ENCODE measurements at regions not wholly inside any gene's neighbourhood (a gene's known extent, or its start where the extent isn't known, plus 50 kb on each side); places are given as distances from the start of the nearest gene placed in this dataset.

DNA sequence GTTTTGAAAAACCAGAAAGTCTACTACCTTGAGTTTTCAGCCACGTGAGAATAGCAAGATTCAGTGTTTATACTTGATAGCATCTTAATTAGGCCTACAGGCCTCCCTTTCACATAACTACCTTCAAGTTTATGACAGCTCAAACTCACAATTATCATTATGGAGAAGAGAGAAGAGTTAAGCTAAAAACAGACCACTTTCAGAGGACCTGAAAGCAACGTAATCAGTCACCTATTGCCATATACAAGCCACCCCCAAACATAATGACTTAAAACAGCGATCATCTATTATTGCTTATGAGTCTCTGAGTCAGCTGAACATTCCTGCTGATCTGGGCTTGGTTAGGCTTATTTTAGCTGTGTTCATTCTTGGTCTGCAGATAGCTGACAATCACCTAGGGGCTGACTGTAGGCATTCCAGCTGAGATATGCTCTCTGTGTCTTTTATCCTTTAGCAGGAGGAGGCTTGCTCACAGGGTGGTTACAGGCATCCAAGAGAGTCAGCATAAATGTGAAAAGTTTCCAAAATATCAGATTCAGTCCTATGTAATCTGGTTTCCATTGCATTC, 130.9 kb downstream of the COX7C start:
- ATAC-seq (no peak), DNase-seq (no peak)
- CTCF ChIA-PET, result interaction anchor here (0.6 kb wide), 1 partner anchor 1935 kb away, joined by 3 read pairs; no protein-coding TSS in a partner anchor
- Mint-ChIP-seq H3K4me3 (no peak overlapping the region), H3K27me3 (no peaks in the 10 kb centered on the region), H3K9me3 (ENCODE audit: low read depth) (no peaks in the 10 kb centered on the region), H3K4me1 (no peaks in the 10 kb centered on the region), H3K36me3 (no peaks in the 10 kb centered on the region), H3K27ac (no peak overlapping the region)

DNA sequence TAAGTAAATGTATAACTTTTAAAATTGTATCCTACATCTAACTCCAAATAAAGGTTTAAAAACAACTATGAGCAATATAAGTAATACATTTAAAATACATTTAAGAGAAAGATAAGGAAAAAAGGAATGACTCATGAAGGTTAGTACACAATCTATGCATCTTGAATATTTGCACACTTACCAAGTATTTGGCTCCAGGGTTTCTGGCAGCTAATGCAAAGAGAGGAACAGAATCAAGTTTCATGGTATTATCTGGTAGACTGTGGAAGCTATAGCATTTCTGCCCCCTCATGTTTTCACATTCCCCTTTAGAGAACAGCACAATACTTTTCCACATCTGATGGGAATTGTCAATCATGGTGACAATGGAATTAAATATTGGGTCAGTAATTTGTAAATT, 132.1 kb downstream of the COX7C start:
- DNase-seq (no peak), ATAC-seq (no peak)
- Mint-ChIP-seq H3K9me3 (ENCODE audit: low read depth) (no peaks in the 10 kb centered on the region), H3K4me3 (no peak overlapping the region), H3K27ac (no peak overlapping the region), H3K36me3 (no peaks in the 10 kb centered on the region), H3K4me1 (no peaks in the 10 kb centered on the region), H3K27me3 (no peaks in the 10 kb centered on the region)
- CTCF ChIA-PET, result no interaction called here

DNA sequence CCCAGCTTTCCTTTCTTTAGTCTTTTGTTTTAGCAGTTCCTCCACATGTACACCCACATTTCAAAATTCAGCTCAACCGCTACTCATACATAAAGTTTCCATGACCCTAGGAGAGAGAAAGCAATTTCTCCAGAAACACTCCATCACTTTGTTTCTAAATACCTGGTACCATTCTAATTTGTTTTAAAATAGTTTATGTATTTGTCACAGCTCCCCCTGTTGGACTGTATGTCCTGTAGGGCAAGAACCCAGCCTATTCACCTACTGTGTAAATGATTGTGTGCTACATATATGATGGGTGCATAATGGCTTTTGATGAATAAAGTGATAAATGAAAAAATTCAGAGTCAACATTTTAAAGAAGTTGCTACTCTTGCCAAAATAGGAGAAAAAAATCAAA, 139.1 kb downstream of the COX7C start:
- ATAC-seq (no peak), DNase-seq (no peak)
- H3K36me3 Mint-ChIP-seq, result no peaks in the 10 kb centered on the region
- H3K27me3 Mint-ChIP-seq, result no peaks in the 10 kb centered on the region
- no peak overlapping the region for H3K4me3 Mint-ChIP-seq
- CTCF ChIA-PET, result no interaction called here
- no peaks in the 10 kb centered on the region for H3K4me1 Mint-ChIP-seq
- H3K9me3 Mint-ChIP-seq (ENCODE audit: low read depth), result no peaks in the 10 kb centered on the region
- H3K27ac Mint-ChIP-seq, result no peak overlapping the region

DNA sequence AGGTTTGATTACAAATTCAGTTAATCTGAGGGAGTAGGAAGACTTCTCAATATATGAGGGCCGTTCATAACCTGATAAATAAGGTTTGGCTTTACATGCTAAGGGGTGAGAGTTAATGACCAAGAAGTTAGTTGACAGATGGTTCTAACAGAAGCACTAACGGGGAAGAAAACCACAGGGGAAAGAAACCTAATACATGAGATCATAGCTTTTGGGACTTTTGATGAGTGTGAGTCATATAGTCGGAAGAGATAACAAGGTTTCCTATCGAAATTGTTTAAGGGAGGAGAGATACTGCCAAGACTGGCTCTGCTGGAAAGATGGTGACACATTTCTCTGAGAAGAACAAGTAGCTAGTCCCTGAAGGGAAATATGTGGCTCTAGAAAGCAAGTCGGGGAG, 140.1 kb downstream of the COX7C start:
- Mint-ChIP-seq H3K27me3 (no peaks in the 10 kb centered on the region), H3K4me1 (no peaks in the 10 kb centered on the region), H3K9me3 (ENCODE audit: low read depth) (no peaks in the 10 kb centered on the region), H3K4me3 (no peak overlapping the region), H3K27ac (no peak overlapping the region), H3K36me3 (no peaks in the 10 kb centered on the region)
- DNase-seq, result no peak
- CTCF ChIA-PET, result no interaction called here
- ATAC-seq, result no peak

DNA sequence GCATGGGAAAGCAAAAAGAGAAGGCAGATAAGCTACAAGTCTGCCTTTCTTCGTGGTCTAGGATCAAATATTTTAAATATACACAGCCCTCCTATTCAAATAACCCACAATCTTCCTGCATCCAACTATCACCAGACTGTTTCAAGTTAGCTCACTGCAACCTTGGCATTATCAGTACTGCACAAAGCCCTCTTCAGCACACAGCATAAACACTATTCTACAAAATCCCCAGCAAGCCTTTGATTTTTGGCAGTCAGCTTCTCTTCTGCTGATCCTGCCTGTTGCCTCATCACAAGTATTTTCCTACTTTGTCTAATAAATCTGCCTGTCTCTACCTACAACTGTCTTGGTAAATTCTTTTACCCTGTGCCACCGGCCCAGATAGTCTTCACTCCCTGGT, 142.9 kb downstream of the COX7C start:
- CTCF ChIA-PET, result no interaction called here
- H3K36me3 Mint-ChIP-seq, result no peaks in the 10 kb centered on the region
- ATAC-seq (no peak), DNase-seq (no peak)
- H3K4me3 Mint-ChIP-seq, result no peak overlapping the region
- H3K27ac Mint-ChIP-seq, result no peak overlapping the region
- no peaks in the 10 kb centered on the region for H3K9me3 Mint-ChIP-seq (ENCODE audit: low read depth)
- no peaks in the 10 kb centered on the region for H3K4me1 Mint-ChIP-seq
- no peaks in the 10 kb centered on the region for H3K27me3 Mint-ChIP-seq

DNA sequence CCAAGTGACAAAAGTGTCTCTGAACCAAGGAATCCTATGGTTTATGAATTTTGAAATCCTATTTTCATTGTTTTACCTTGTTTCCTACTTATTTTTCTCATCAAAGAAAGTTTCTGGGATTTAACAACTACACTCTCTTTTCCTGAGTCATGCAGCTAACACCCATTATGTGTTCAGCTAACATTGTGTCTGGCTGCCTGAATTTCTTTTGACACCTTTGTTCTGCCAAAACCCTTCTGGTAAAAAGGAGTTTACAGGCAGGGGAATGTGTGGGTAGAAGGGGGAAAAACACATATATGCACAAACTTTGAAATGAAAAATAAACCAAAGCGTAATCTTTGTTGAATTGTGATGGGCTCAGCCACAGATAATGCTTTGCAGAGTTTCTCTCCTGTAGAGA, 146.2 kb downstream of the COX7C start:
- Mint-ChIP-seq H3K27ac (no peak overlapping the region), H3K4me3 (no peak overlapping the region), H3K36me3 (no peaks in the 10 kb centered on the region), H3K27me3 (no peaks in the 10 kb centered on the region), H3K9me3 (ENCODE audit: low read depth) (no peaks in the 10 kb centered on the region), H3K4me1 (no peaks in the 10 kb centered on the region)
- CTCF ChIA-PET, result no interaction called here
- no peak for ATAC-seq
- DNase-seq, result no peak

DNA sequence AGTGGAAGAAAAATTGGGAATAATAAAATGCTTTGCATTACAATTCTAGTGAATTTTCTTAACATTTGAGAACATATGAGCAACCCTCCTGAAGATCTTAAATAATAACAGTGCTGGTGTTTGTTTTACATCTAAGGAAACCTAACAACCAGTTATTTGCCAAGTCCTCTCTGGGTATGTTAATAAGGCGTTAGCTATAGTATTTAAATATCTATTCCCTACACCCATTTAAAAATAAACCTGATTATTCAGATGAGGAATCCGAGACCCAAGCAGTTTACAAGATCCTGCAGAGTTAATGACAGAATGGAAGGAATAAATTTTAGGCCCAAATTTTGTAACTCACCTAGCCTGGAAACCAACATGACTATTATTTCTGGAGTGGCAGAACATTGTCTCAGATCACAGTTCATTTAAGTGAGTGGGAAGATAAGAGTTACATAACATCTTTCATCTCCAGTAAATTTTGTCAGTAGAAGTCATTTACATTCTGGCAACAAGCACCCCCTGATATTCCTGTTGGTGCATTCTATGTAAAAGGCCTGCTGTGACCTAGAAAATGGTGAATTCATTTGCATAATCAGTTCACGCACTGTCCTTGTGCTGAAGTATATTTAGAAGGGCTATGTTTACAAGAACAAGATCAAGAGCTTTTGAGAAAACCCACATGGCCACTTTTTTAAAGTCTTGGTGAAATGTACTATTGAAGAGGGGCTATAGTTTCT, 148.2 kb downstream of the COX7C start:
- Mint-ChIP-seq H3K36me3 (no peaks in the 10 kb centered on the region), H3K27me3 (no peaks in the 10 kb centered on the region), H3K27ac (no peak overlapping the region), H3K4me3 (no peak overlapping the region), H3K9me3 (ENCODE audit: low read depth) (no peaks in the 10 kb centered on the region), H3K4me1 (no peaks in the 10 kb centered on the region)
- no peak for DNase-seq
- CTCF ChIA-PET, result no interaction called here
- ATAC-seq, result no peak

DNA sequence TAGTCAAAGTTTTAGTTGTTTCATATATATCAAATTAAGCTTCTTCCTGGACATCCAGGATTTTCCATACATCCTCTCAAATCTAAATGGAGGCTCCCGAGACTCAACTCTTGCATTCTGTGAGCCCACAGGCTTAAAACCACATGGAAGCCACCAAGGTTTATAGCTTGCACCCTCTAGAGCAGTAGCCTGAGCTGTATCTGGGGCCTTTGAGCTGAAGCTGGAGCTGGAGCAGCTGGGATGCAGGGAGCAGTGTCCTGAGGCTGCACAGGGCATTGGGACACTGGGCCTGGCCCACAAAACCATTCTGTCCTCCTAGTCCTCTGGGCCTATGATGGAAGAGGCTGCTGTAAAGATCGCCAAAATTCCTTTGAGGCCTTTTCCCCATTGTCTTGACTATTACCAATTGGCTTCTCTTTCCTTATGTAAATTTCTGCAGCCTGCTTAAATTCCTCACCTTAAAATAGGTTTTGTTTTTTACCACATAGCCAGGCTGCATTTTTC, 151.0 kb downstream of the COX7C start:
- H3K27me3 Mint-ChIP-seq, result no peaks in the 10 kb centered on the region
- CTCF ChIA-PET, result no interaction called here
- H3K4me1 Mint-ChIP-seq, result no peaks in the 10 kb centered on the region
- no peaks in the 10 kb centered on the region for H3K36me3 Mint-ChIP-seq
- no peak overlapping the region for H3K27ac Mint-ChIP-seq
- no peak for ATAC-seq
- no peak for DNase-seq
- no peak overlapping the region for H3K4me3 Mint-ChIP-seq
- H3K9me3 Mint-ChIP-seq (ENCODE audit: low read depth), result peaks cover 2% of the 10 kb centered on the region

DNA sequence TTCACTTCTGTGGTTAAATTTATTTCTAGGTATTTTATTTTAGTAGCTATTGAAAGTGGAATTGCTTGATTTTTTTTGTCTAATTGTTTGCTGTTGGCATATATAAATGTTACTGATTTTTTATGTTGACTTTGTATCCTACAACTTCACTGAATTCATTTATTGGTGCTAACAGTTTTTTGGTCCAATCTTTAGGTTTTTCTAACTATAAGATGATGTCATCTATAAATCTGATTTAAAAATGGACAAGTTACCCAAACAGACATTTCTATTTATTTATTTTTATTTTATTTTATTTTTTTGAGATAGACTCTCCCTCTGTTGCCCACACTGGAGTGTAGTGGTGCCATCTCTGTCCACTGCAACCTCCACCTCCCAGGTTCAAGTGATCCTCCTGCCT, 162.3 kb downstream of the COX7C start:
- Mint-ChIP-seq H3K27me3 (no peaks in the 10 kb centered on the region), H3K36me3 (no peaks in the 10 kb centered on the region), H3K9me3 (ENCODE audit: low read depth) (no peaks in the 10 kb centered on the region), H3K4me3 (no peak overlapping the region), H3K27ac (no peak overlapping the region), H3K4me1 (no peaks in the 10 kb centered on the region)
- ATAC-seq, result no peak
- CTCF ChIA-PET, result no interaction called here
- no peak for DNase-seq

DNA sequence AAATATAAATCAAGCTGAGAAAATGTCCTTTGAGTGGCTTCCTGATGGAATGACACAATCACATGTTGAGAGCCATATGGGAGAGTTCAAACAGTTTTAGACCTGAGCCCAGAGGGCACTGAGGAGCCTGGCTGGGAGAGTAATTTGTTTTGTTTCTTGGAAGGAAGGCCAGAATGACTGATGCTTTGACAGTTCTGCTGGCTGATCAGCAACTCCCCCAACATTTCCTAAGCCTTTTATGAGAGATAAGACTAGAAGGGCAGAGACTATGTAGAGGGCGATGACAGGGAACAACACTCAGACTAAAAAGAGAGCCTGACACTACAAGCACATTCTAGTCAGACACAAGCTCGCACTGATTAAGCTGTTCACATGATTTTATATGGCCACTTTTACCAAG, 169.2 kb downstream of the COX7C start:
- Mint-ChIP-seq H3K4me3 (no peak overlapping the region), H3K4me1 (no peaks in the 10 kb centered on the region), H3K36me3 (no peaks in the 10 kb centered on the region), H3K27ac (no peak overlapping the region), H3K27me3 (no peaks in the 10 kb centered on the region), H3K9me3 (ENCODE audit: low read depth) (no peaks in the 10 kb centered on the region)
- ATAC-seq, result no peak
- CTCF ChIA-PET, result no interaction called here
- DNase-seq, result no peak

DNA sequence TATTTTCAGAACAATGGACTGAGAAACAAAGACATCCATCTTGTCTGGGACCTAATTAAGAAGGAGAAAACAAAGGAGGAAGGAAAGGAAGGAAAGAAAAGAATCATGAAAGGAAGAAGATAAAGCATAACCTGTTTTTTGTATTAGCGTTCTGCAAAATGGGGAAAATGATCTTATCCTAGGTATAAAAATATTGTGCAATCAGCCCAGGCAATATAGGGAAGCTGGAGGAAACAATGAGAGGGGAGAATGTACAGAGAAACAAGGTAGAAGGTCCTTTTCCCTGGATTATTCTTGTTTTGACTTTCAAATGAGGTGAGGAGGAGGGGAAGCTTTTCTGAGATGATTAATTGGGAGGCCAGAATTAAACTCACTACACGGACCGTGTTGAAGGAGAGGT, 177.9 kb downstream of the COX7C start:
- CTCF ChIA-PET, result no interaction called here
- Mint-ChIP-seq H3K9me3 (ENCODE audit: low read depth) (no peaks in the 10 kb centered on the region), H3K36me3 (no peaks in the 10 kb centered on the region), H3K27ac (no peak overlapping the region), H3K27me3 (peaks cover 4% of the 10 kb centered on the region), H3K4me1 (no peaks in the 10 kb centered on the region), H3K4me3 (no peak overlapping the region)
- no peak for ATAC-seq
- no peak for DNase-seq

DNA sequence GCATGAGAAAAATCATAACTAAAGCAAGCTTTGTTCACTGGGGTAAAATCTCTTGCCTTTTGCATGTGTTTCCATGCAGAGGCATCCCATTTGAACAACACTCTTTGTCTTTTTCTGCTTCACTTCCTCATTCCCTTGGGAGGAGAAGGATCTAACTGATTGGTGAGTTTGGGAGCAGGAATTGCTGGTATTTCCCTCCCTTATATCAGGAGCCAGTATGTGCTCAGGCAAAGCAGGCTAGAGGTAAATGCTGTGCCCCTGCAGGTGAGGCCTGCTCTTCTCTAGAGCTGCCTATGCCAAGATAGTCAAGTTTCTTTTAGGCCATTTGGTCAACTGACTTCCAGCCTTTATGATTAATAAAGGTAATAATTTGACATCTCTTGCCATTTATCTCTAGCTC, 179.9 kb downstream of the COX7C start:
- CTCF ChIA-PET, result no interaction called here
- Mint-ChIP-seq H3K4me3 (no peak overlapping the region), H3K27ac (no peak overlapping the region), H3K36me3 (no peaks in the 10 kb centered on the region), H3K4me1 (no peaks in the 10 kb centered on the region), H3K9me3 (ENCODE audit: low read depth) (no peaks in the 10 kb centered on the region), H3K27me3 (peaks cover 4% of the 10 kb centered on the region)
- DNase-seq (no peak), ATAC-seq (no peak)

DNA sequence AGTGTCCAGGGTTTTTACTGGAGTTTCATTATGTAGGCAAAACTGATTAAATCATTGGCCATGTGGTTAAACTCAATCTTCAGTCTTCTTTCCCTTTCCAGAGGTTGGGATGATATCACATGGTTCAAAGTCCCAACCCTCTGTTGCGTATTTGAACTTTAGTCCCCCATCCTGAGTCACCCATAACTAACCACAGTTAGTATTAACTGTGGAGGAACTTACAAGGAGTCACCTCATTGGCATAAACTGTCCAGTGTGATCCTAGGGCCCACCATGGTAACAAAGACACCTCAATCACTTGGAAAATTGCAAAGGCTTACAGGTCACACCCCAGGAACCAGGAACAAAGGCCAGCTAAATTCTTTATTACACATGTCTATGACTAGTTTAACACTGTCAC, 188.5 kb downstream of the COX7C start:
- DNase-seq (no peak), ATAC-seq (no peak)
- Mint-ChIP-seq H3K36me3 (no peaks in the 10 kb centered on the region), H3K27me3 (no peaks in the 10 kb centered on the region), H3K4me3 (no peak overlapping the region), H3K4me1 (no peaks in the 10 kb centered on the region), H3K9me3 (ENCODE audit: low read depth) (no peaks in the 10 kb centered on the region), H3K27ac (no peak overlapping the region)
- CTCF ChIA-PET, result no interaction called here

DNA sequence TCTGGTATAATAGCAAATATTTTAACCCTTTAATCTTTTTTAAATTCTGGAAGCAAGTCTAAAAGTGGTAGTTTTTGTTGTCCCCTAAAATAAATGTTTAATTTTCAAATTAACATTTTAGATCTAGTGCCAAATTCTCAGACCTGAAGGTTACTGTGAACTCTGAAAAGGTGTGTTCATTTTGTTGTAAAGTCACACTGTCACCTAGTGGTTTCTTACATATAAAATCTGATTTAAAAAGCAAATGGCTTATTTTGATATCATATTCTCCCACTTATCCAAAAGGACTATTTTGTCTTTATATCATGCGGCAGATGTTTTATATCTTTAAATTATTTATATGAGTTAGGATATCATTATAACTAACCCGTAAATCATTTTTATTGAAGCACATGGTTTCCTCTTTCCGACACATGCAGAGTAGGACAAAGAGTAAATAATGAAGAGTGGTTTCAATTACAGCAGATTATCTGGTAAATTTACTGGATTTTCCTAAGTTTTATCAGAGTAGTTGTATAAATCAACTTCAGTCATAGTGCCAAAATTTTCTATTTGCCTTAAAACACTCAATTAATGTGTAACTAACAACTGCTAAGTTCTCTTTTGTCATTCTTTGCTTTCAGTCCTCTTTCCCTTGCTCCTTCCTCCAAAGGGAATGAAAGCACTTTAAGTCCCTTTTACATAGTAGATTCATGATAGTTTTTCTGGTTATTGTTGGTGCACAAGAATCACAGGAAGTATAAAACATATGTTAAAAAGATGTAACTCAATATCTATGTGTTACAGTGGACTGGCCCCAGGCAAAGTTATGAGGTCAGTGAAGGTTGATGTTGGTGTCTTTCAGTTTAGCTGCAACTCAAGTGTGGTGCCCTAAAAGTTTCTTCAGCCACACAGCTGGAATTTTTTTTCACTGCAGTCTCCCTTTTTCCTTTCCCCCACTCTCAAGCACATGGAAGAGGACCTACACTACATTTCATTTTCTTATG, 189.6 kb downstream of the COX7C start:
- CTCF ChIA-PET, result no interaction called here
- no peaks in the 10 kb centered on the region for H3K36me3 Mint-ChIP-seq
- H3K27ac Mint-ChIP-seq, result no peak overlapping the region
- H3K27me3 Mint-ChIP-seq, result no peaks in the 10 kb centered on the region
- ATAC-seq, result no peak
- H3K4me3 Mint-ChIP-seq, result no peak overlapping the region
- H3K4me1 Mint-ChIP-seq, result no peaks in the 10 kb centered on the region
- no peak for DNase-seq
- no peaks in the 10 kb centered on the region for H3K9me3 Mint-ChIP-seq (ENCODE audit: low read depth)

Data from activated CD8-positive, alpha-beta memory T cell treated with anti-CD3 and anti-CD28 coated beads, Interleukin-2, amount 10 ng/mL, durations not matched to agents 7 days and 5 days (primary cell).